ENCODE measurements at regions not wholly inside any gene's neighbourhood (a gene's known extent, or its start where the extent isn't known, plus 50 kb on each side); places are given as distances from the start of the nearest gene placed in this dataset.

- CTCF ChIA-PET, result interaction anchor here (0.9 kb wide), 1 partner anchor 57 kb away, joined by 3 read pairs; no protein-coding TSS in a partner anchor
- H3K27ac Mint-ChIP-seq, result no peak overlapping the region
- intact Hi-C loops (cut with micrococcal nuclease), result no loop called here
- H3K36me3 Mint-ChIP-seq (ENCODE audit: low read depth), result no peaks in the 10 kb centered on the region
- no peak overlapping the region for H3K4me3 Mint-ChIP-seq
- H3K9me3 Mint-ChIP-seq, result no peaks in the 10 kb centered on the region
- peaks cover 18% of the 10 kb centered on the region for H3K4me1 Mint-ChIP-seq (ENCODE audit: low read depth)
- POLR2A ChIA-PET, result interaction anchor here (0.6 kb wide), 1 partner anchor 76 kb away, joined by 3 read pairs; no protein-coding TSS in a partner anchor
- no peak for TF ChIP-seq CTCF (IDR thresholded peaks at IDR 0.05)
- DNase-seq, result no peak
- H3K27me3 Mint-ChIP-seq, result no peaks in the 10 kb centered on the region
- ATAC-seq, result no peak
These were observed 297.5 kb upstream of the KLF3 start for GRCh38 chr4:38366456-38366855.

GRCh38 chr4:38366997-38367396 lies 297.0 kb upstream of the KLF3 start:
- ChIA-PET CTCF (interaction anchor here (0.9 kb wide), 1 partner anchor 58 kb away, joined by 3 read pairs; no protein-coding TSS in a partner anchor), POLR2A (interaction anchor here (0.6 kb wide), 1 partner anchor 75 kb away, joined by 3 read pairs; no protein-coding TSS in a partner anchor)
- Mint-ChIP-seq H3K36me3 (ENCODE audit: low read depth) (no peaks in the 10 kb centered on the region), H3K27me3 (no peaks in the 10 kb centered on the region), H3K9me3 (peaks cover under 1% of the 10 kb centered on the region), H3K4me1 (ENCODE audit: low read depth) (peaks cover 18% of the 10 kb centered on the region), H3K27ac (no peak overlapping the region), H3K4me3 (no peak overlapping the region)
- intact Hi-C loops (cut with micrococcal nuclease), result no loop called here
- DNase-seq (no peak), ATAC-seq (no peak)
- no peak for TF ChIP-seq CTCF (IDR thresholded peaks at IDR 0.05)

GRCh38 chr4:38367642-38368174 lies 296.3 kb upstream of the KLF3 start:
- no peak overlapping the region for H3K4me3 Mint-ChIP-seq
- intact Hi-C loops (cut with micrococcal nuclease), result no loop called here
- peaks cover 20% of the 10 kb centered on the region for H3K4me1 Mint-ChIP-seq (ENCODE audit: low read depth)
- ChIA-PET POLR2A (no interaction called here), CTCF (no interaction called here)
- TF ChIP-seq CTCF (IDR thresholded peaks at IDR 0.05), result no peak
- peaks cover 5% of the 10 kb centered on the region for H3K9me3 Mint-ChIP-seq
- ATAC-seq, result no peak
- H3K27ac Mint-ChIP-seq, result no peak overlapping the region
- no peaks in the 10 kb centered on the region for H3K36me3 Mint-ChIP-seq (ENCODE audit: low read depth)
- no peaks in the 10 kb centered on the region for H3K27me3 Mint-ChIP-seq
- no peak for DNase-seq

- Mint-ChIP-seq H3K9me3 (peaks cover 5% of the 10 kb centered on the region), H3K36me3 (ENCODE audit: low read depth) (no peaks in the 10 kb centered on the region), H3K4me3 (no peak overlapping the region), H3K27me3 (no peaks in the 10 kb centered on the region), H3K4me1 (ENCODE audit: low read depth) (peaks cover 23% of the 10 kb centered on the region), H3K27ac (no peak overlapping the region)
- CTCF ChIA-PET, result no interaction called here
- DNase-seq (no peak), ATAC-seq (peak; percentile 20)
- no peak for TF ChIP-seq CTCF (IDR thresholded peaks at IDR 0.05)
- intact Hi-C loops (cut with micrococcal nuclease), result no loop called here
- POLR2A ChIA-PET, result interaction anchor here (0.6 kb wide), 1 partner anchor 123 kb away, joined by 3 read pairs; no protein-coding TSS in a partner anchor
These were observed 295.4 kb upstream of the KLF3 start for GRCh38 chr4:38368613-38369012.

- H3K27ac Mint-ChIP-seq, result no peak overlapping the region
- H3K9me3 Mint-ChIP-seq, result peaks cover 5% of the 10 kb centered on the region
- no peak for TF ChIP-seq CTCF (IDR thresholded peaks at IDR 0.05)
- ATAC-seq (no peak), DNase-seq (no peak)
- H3K4me1 Mint-ChIP-seq (ENCODE audit: low read depth), result peaks cover 20% of the 10 kb centered on the region
- H3K4me3 Mint-ChIP-seq, result no peak overlapping the region
- ChIA-PET CTCF (no interaction called here), POLR2A (no interaction called here)
- intact Hi-C loops (cut with micrococcal nuclease), result no loop called here
- H3K27me3 Mint-ChIP-seq, result no peaks in the 10 kb centered on the region
- no peaks in the 10 kb centered on the region for H3K36me3 Mint-ChIP-seq (ENCODE audit: low read depth)
These were observed 292.6 kb upstream of the KLF3 start for GRCh38 chr4:38371391-38371851.

Data from activated CD8-positive, alpha-beta T cell treated with anti-CD3 and anti-CD28 coated beads for 36 hours (primary cell).